Uterus (tissue), 3 donors: ENCODE measurements at regions not wholly inside any gene's neighbourhood (a gene's known extent, or its start where the extent isn't known, plus 50 kb on each side); places are given as distances from the start of the nearest gene placed in this dataset.

ENCODE experiments used
- DNase-seq, 2 donors: peaks; one replicate each; pipeline ENCODE4 v3.0.0-alpha.2; 2019 to 2020
- H3K27ac ChIP-seq, 2 donors: fragments of 200-600 bp; sonication (generic); 1 replicate in 1 of 2; 2 replicates in 1 of 2; pipeline ENCODE4 v1.5.1; 2016 to 2018
- H3K27me3 ChIP-seq, 2 donors: fragments of 200-600 bp; sonication (generic); one replicate each; pipeline ENCODE4 v1.5.1; 2018 to 2019; ENCODE audit warnings: control low read depth in 1 of 2
- H3K36me3 ChIP-seq, 2 donors: fragments of 200-600 bp; sonication (generic); one replicate each; pipeline ENCODE4 v1.5.1; 2019; ENCODE audit warnings: control low read depth in 1 of 2
- H3K4me1 ChIP-seq, 2 donors: fragments of 200-600 bp; sonication (generic); one replicate each; pipeline ENCODE4 v1.5.1; 2018 to 2019; ENCODE audit warnings: control low read depth in 1 of 2
- H3K4me3 ChIP-seq, 2 donors: fragments of 200-600 bp; sonication (generic); 1 replicate in 1 of 2; 2 replicates in 1 of 2; pipeline ENCODE4 v1.5.1; 2018 to 2019; ENCODE audit warnings: mild to moderate bottlenecking in 1 of 2
- H3K9me3 ChIP-seq, 2 donors: fragments of 200-600 bp; sonication (generic); one replicate each; pipeline ENCODE4 v1.5.1; 2019; ENCODE audit warnings: control low read depth in 1 of 2
- POLR2A ChIP-seq, 2 donors: fragments of 450-650 bp; IDR thresholded peaks; one replicate each; pipeline ENCODE4 v1.6.1; 2016; ENCODE audit warnings: antibody characterized with exemption in 2 of 2, mild to moderate bottlenecking in 1 of 2, moderate library complexity in 1 of 2
- intact Hi-C: fragments of 100-400 bp; cut with DNase I; formaldehyde crosslinking; loops from one replicate; pipeline ENCODE4 v1.15.1; 2023; ENCODE audit warnings: low total_unique reads
- TF ChIP-seq, protein P1 (sequence below), 4 experiments: fragments of 200-600 bp in 2 of 4; fragments of 450-650 bp in 2 of 4; sonication (generic) in 2 of 4; IDR thresholded peaks; one replicate each; pipeline ENCODE4 v1.5.1; 2016 to 2019; ENCODE audit warnings: antibody characterized with exemption in 4 of 4, mild to moderate bottlenecking in 2 of 4, moderate library complexity in 1 of 4
- donor health status: DM: yes; HTN: yes; CAD: no.

DNA sequence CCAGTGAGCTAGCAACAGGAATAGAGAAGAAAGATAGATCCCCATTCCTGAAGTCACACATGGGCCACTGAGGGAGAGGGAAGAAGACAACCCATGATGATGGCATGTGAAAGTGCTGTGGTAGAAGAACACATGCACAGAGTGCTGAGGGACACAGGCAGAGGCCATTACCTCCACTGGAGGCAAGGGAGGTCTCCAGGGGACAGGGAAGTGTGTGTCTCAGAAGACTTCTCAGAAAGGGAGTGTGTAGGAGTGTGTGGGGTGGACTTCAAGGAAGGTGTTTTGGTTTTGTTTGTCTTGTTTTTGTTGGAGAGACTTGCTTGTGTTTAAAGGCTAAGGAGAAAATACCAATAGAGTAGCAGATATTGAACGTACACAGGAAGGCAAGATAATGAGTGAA is 77.0 kb upstream of the SMARCA2 start:
- TF ChIP-seq, protein P1, sequence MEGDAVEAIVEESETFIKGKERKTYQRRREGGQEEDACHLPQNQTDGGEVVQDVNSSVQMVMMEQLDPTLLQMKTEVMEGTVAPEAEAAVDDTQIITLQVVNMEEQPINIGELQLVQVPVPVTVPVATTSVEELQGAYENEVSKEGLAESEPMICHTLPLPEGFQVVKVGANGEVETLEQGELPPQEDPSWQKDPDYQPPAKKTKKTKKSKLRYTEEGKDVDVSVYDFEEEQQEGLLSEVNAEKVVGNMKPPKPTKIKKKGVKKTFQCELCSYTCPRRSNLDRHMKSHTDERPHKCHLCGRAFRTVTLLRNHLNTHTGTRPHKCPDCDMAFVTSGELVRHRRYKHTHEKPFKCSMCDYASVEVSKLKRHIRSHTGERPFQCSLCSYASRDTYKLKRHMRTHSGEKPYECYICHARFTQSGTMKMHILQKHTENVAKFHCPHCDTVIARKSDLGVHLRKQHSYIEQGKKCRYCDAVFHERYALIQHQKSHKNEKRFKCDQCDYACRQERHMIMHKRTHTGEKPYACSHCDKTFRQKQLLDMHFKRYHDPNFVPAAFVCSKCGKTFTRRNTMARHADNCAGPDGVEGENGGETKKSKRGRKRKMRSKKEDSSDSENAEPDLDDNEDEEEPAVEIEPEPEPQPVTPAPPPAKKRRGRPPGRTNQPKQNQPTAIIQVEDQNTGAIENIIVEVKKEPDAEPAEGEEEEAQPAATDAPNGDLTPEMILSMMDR (IDR thresholded peaks at IDR 0.05): no peak
- TF ChIP-seq POLR2A (IDR thresholded peaks at IDR 0.05): no peak
- intact Hi-C loops: no loop called here
- H3K4me1 ChIP-seq: no peaks in the 10 kb centered on the region
- H3K27ac ChIP-seq: no peak overlapping the region
- no peak overlapping the region for H3K4me3 ChIP-seq
- DNase-seq: no peak
- H3K9me3 ChIP-seq: no peaks in the 10 kb centered on the region
- no peaks in the 10 kb centered on the region for H3K36me3 ChIP-seq
- H3K27me3 ChIP-seq: no peaks in the 10 kb centered on the region

GRCh38 chr9:1938675-1939170 is 76.4 kb upstream of the SMARCA2 start:
- Histone ChIP-seq H3K36me3 (no peaks in the 10 kb centered on the region), H3K4me1 (no peaks in the 10 kb centered on the region), H3K27me3 (no peaks in the 10 kb centered on the region), H3K9me3 (no peaks in the 10 kb centered on the region), H3K27ac (no peak overlapping the region), H3K4me3 (no peak overlapping the region)
- no peak for DNase-seq
- TF ChIP-seq POLR2A (IDR thresholded peaks at IDR 0.05): no peak
- intact Hi-C loops: no loop called here

GRCh38 chr9:1939466-1939865 is 75.7 kb upstream of the SMARCA2 start:
- Histone ChIP-seq H3K27ac (no peak overlapping the region), H3K4me3 (no peak overlapping the region), H3K27me3 (no peaks in the 10 kb centered on the region), H3K9me3 (no peaks in the 10 kb centered on the region), H3K36me3 (no peaks in the 10 kb centered on the region), H3K4me1 (no peaks in the 10 kb centered on the region)
- intact Hi-C loops: no loop called here
- no peak for DNase-seq
- TF ChIP-seq, protein P1 (IDR thresholded peaks at IDR 0.05): no peak
- TF ChIP-seq POLR2A (IDR thresholded peaks at IDR 0.05): no peak

DNA sequence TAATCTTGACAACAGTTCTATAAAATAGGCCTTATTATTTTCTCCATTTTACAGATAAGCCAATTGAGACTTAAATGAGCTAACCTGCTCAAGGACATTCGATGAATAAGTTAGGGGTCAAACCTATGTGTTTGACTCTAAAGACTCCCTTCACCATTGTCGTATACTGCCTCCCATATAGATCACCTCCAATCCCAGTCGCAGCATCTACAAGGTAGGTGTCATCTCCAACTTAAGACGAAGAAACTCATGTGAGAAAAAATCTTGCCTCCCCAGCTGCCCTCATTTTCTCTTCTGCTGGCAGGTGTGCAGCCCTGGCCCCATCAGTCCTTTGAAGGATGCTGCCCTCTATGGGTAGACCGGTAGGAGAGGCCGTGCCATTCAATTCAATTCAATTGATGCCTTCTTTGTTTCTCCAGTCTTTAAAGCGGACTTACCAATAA is 75.2 kb upstream of the SMARCA2 start:
- no peak for TF ChIP-seq POLR2A (IDR thresholded peaks at IDR 0.05)
- TF ChIP-seq, protein P1 (IDR thresholded peaks at IDR 0.05): peak in 1 of 4 experiments; percentile 5
- no peaks in the 10 kb centered on the region for H3K4me1 ChIP-seq
- H3K9me3 ChIP-seq: no peaks in the 10 kb centered on the region
- intact Hi-C loops: no loop called here
- no peaks in the 10 kb centered on the region for H3K27me3 ChIP-seq
- no peak overlapping the region for H3K27ac ChIP-seq
- DNase-seq: no peak
- no peak overlapping the region for H3K4me3 ChIP-seq
- no peaks in the 10 kb centered on the region for H3K36me3 ChIP-seq

DNA sequence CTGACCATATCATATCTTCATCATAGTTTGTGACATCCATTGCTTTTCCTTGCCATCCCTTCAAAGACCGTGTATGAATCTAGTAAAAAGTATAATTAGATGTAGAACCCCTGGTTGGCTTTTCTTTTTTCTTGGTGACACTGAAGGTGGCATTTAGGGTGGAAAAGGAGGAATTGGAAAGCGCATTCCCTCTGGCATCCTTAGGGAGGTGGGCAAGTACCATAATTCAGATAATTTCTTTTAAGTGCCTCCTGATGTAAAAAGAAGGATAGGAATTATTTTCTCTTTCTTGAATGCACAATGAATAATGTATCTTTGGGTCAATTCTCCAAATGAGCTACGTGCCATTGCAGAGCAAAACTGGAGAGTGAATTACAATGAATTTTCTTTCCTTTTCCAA is 73.2 kb upstream of the SMARCA2 start:
- intact Hi-C loops: no loop called here
- no peak for DNase-seq
- no peaks in the 10 kb centered on the region for H3K9me3 ChIP-seq
- no peaks in the 10 kb centered on the region for H3K36me3 ChIP-seq
- no peak overlapping the region for H3K4me3 ChIP-seq
- no peaks in the 10 kb centered on the region for H3K4me1 ChIP-seq
- H3K27me3 ChIP-seq: no peaks in the 10 kb centered on the region
- TF ChIP-seq, protein P1 (IDR thresholded peaks at IDR 0.05): no peak
- no peak for TF ChIP-seq POLR2A (IDR thresholded peaks at IDR 0.05)
- H3K27ac ChIP-seq: no peak overlapping the region
